HG03558 (cell line): ENCODE measurements at regions not wholly inside any gene's neighbourhood (a gene's known extent, or its start where the extent isn't known, plus 50 kb on each side); places are given as distances from the start of the nearest gene placed in this dataset.
A peak's percentile ranks its signal among the peaks of the same experiment; 100 is the strongest.

Source experiments
- ATAC-seq: cut with Tn5 transposase; IDR thresholded peaks from one replicate; pipeline ENCODE4 v1.9.1; 2021; ENCODE audit warnings: moderate number of reproducible peaks; ENCODE audit not compliant: unreplicated experiment; ENCODE audit errors: extremely low read depth

DNA sequence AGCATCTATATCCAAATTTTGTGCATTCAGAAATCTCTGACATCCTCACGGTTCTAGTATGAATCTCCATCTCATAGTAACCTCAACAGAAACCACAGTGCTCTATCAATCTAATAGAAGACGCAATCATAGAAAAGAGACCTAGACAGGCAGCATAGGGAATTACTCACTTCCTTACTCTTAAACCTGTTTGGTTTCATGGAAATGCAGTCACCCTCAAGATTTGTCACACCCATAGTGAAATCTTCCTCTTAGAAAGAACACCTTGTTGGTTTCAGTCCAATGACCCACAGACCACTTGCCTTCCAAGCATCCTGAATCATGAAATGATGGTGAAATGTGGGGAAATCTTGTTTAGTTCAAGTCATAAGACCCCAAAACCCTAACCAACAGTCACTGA lies 166.1 kb upstream of the PRDM1 start:
- no peak for ATAC-seq

DNA sequence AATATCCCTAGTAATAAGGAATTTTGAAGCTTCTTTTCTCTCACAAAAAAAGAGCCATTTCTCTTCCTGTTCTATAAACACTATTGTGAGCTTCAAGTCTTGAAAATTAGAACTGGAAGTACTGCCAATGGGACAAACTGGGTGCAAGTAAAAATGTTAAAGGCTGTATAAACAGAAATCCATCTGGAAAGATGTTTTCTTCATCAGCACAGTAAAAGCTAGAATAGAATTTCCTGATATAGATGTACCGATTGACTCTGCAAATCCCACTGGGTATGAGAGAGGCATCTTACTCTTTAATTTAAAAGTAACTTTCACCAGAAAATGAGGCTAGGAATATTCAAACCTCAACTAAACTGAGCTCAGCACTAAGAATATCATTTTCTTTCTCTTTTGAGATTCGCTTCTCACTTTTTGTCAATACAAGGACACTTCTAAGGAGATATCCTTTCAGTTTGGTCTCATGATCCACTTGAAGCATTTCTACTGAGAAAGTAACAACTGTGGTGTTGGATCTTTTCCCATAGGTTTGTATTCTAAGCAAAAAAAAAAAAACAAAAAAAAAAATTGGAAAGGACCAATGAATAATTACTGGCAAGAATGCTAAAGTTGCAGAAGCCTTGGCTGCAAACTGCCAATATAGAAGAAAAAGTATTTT lies 169.0 kb upstream of the PRDM1 start:
- ATAC-seq, result no peak

DNA sequence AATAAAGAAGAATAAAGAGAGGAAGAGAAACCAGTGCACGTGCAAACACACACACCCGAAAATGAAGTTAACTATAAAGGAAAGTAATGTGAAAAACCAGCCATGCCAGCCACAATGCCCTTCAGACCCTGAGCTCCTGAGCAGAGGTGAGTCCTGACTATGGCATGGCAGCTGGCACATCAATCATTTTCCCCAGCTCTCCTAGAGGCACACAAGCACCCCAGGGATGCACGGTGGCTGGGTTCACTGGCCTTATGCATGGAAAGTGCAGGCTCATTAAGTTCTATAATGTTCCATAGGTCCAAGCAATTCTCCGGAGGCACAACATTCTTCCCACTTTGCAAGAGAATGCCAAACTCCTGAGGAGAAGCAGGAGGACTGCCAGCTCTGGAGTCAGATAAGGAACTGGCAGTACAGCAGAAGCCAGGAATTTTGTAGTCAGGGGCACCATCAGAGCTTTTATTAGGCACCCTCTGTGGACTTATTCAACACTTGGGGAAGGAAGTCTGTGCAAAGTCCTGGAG lies 175.0 kb upstream of the PRDM1 start:
- no peak for ATAC-seq

GRCh38 chr6:105909106-105909505 lies 177.0 kb upstream of the PRDM1 start:
- ATAC-seq, result no peak

DNA sequence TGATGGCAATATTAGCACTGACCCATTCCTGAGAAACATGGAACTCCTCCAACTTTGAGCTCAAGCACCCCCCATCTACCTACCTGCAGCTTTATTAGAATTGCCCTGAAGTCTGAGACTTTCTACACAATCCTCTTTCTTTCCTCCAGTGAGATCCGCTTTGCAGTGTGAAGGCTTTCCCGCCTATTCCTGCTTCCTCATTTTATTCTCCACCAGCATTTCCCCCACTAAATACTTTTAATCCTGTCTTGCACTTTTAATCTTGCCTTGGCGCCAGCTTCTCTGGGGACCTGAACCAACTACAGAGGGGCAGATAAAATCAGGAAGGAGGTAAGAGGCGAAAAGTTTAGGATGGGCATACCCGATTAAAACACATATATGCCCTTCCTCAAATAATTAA lies 178.1 kb upstream of the PRDM1 start:
- ATAC-seq, result no peak

DNA sequence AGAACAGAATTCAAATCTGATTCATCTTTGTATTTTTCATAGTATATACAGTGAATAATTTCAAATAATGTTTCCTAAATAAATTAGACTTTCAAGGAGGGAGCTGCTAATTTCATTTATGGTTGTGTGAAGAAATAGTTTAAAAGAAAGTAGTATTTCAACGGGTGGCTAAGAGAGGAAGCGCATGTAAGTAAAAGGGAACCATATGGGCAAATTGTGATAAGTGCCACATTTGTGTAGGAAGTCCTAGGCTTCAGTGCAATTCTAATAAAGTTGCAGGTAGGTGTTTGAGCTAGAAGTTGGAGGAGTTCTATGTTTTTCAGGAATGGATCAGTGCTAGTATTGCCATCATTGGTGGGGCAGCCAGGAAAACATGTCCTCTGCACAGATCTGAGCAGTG lies 178.8 kb upstream of the PRDM1 start:
- no peak for ATAC-seq

- ATAC-seq, result no peak
Measured at GRCh38 chr6:105902401-105903031, 183.6 kb upstream of the PRDM1 start.

DNA sequence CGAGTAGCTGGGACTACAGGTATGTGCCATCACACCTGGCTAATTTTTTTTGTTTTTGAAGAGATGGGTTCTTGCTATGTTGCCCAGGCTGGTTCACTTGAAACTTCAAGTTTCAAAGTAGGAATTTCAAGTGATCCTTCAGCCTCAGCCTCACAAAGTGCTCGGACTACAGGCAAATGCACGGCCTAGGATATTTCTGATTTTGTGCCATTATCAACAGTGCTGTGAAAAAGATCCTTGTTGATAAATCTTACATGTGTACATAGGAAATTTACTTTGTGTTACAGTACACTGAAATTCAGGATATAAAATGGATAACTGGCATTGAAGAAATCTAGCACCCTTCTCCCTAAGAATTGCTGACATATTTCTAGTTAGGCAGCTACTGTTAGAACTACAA lies 184.6 kb upstream of the PRDM1 start:
- ATAC-seq, result no peak

DNA sequence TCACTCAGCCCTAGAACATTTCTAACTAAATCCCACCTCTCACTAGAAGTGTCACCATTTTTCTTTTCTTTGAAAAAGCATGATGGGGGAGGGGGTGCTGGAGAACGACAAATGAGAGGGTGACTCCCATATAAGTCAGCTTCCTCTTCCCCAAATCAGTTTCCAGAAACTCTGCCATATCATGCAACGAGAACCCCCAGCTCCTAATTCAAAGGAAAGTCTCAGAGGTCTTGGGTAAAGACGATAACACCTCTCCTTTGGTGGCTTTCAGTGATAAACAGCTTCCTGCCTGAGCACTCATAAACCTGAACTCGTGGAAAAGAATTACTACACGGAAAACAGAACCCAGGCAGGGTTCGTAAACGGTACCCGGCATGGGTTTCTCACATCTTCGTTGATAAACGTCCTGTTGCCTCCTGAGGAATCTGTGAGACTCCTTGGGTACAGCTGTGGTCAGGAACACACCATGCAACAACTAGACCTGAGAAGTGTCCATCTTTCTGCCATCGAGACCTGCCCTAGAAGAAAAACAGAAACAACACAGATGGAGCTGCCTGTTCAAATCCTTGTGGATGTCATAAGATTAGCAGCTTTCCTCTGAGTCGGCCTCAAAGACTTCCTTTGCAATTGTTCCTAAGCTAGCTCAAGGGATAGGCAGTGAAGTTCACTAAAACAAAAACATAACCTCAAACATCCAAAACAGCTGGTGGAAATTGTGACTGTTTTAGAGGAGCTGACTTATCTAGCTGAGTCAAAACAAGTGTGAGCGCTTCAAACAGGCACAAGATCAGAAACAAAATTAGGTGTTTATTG lies 185.8 kb upstream of the PRDM1 start:
- no peak for ATAC-seq

GRCh38 chr6:105898286-105898685 lies 187.8 kb upstream of the PRDM1 start:
- peak; percentile 57 for ATAC-seq

DNA sequence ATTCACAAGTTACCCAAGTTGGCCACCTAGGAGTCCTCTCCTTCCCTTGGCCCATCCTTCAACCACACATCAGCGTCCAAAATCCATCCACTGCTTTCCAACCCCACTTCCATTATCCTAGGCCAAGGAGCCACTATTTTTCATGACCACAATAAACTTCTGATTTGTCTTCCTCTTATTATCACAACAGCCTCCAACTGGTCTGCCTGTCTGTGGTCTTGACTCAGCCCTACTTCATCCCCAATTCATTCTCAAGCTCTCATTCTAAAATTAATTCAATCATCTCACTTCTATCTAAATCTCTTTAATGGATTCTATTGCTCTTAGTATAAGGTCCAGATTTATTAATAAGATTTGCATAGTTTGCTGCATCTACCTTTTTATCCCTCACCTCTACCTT lies 189.0 kb upstream of the PRDM1 start:
- no peak for ATAC-seq

- ATAC-seq, result no peak
Measured at GRCh38 chr6:105896821-105897095, 189.4 kb upstream of the PRDM1 start.

DNA sequence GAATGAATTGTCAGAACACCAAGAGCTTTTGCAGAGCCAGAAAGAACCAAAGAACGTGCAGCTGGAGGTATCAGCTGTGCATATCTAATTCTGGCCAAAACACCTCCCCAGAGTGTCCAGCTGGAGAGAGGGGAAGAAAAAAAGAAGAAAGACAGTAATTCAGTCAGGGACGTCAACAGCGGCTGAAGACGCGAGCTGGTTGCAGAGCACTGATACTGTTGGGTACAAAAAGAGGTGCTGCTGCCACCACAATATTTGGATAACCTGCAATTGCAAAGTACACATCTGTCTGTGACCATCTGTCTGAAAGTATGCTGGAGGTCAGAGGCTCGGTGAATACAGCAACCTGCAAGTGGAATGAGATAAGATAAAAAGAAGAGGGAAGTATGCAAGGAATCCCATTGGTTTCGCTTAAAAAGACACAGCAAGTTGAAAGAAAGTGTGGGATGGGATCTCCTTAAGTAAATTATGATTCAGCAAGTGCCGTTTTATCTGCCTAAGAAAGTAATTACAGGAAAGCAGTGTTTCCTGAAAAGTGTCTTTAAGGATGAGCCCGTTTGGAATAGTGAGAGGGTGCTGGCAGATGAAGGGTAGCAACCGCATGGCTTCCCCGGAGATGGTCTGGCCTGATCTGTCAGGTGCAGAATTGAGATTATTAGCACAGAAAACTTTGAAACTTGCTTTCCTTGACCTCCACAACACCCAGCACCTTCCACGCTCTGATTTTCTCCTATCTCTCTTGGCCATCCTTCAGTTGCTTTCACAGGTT lies 189.9 kb upstream of the PRDM1 start:
- ATAC-seq, result no peak

- ATAC-seq, result no peak
Measured at GRCh38 chr6:105894556-105894955, 191.6 kb upstream of the PRDM1 start.

- ATAC-seq, result no peak
Measured at GRCh38 chr6:105893741-105894140, 192.4 kb upstream of the PRDM1 start.

DNA sequence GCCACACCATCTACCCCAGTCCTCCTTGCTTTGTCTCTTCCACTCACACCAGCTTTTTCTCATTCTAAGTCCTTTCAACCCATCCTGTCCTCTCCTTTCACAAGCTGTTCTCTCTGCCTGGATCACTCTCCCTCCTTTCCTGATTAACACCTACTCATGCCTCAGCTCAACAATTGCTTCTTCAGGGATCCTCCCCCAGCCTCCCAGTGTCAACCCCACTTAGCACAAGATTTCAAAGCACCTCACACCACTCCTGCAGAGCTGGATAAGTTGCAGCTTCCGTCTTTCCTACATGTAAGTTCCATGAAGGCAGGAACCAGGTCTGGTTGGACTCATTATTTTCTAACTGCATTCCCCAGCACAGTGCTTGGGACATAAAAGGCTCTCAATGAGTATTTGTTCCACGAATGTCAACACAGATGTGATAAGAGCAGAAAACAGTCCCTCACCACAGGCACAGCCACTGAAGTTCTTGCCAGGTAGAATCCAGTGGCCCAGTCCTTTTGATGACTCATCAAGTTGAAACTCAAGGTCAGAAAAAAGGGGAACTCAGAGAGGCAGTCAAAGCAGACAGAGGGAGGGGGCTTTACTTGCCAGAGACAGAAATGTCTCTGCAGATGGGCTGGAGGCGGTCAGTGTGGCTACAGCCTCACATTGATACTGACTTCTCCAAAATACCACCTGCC lies 193.4 kb upstream of the PRDM1 start:
- ATAC-seq, result peak; percentile 68

- ATAC-seq, result no peak
Measured at GRCh38 chr6:105890521-105891244, 195.5 kb upstream of the PRDM1 start.

- no peak for ATAC-seq
Measured at GRCh38 chr6:105889902-105890301, 196.2 kb upstream of the PRDM1 start.

- no peak for ATAC-seq
Measured at GRCh38 chr6:105886814-105887544, 199.2 kb upstream of the PRDM1 start.
